ENCODE measurements at regions not wholly inside any gene's neighbourhood (a gene's known extent, or its start where the extent isn't known, plus 50 kb on each side); places are given as distances from the start of the nearest gene placed in this dataset.

DNA sequence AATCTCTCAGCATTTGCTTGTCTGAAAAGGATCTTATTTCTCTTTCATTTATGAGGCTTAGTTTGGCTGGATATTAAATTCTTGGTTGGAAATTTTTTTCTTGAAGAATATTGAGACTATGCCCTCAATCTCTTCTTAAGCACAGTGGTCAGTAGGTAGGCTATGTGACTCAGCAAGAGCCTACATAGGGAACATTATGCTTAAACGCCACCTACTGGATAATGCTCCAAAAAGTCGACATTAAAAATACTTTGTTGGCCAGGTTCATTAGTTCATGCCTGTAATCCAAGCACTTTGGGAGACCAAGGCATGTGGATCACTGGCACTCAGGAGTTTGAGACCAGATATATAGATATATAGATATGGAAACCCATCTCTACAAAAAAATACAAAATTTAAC lies 678.0 kb upstream of the USP24 start:
- POLR2A ChIA-PET = no interaction called here
- intact Hi-C loops (cut with micrococcal nuclease; ENCODE audit: unreplicated experiment) = no loop called here
- CTCF ChIA-PET (ENCODE audit: unreplicated experiment) = no interaction called here

DNA sequence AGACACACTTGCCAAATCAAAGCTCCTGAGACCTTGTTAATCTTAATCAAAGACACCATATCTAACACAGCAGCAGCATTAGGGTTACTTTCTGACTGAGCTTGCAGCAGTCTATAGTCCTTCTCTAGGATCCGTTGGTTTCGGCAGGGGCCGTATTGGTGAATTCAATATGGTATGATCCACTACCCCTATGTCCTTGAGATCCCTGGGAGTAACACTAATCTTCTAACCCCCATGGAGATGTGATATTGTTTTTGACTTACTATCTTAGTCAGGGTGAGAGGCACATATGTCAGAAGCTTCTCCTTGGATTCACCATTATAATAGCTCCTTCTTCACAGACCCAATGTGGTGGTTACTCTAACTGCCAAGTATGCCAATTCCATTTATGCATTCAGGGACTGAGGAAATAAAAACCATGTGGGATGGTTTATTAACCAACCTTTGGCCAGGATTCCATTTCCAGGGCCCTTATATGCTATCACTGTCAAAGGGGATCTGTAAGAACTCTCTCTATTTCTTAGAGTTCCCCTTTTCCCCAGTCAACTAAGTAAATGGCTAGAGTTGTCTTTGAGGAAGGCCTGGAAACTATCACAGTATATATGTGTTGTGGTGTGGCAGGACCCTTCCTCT lies 673.6 kb upstream of the USP24 start:
- no peak overlapping the region for H3K4me3 ChIP-seq (ENCODE audit: low read depth, low read length, poor library complexity, severe bottlenecking)
- POLR2A ChIA-PET = no interaction called here
- no peaks in the 10 kb centered on the region for H3K9me3 ChIP-seq (ENCODE audit: low read length)
- H3K36me3 ChIP-seq (ENCODE audit: insufficient read depth, low read length) = no peaks in the 10 kb centered on the region
- H3K9me2 ChIP-seq (ENCODE audit: insufficient read depth, low read length) = no peaks in the 10 kb centered on the region
- no peaks in the 10 kb centered on the region for H4K20me1 ChIP-seq (ENCODE audit: insufficient read depth, low read length)
- H3K4me1 ChIP-seq (ENCODE audit: insufficient read depth, low read length, poor library complexity, severe bottlenecking) = no peaks in the 10 kb centered on the region
- no peak overlapping the region for H3K4me2 ChIP-seq (ENCODE audit: low read length)
- no peak overlapping the region for H2AFZ ChIP-seq (ENCODE audit: low read length)
- no peak overlapping the region for H3K27ac ChIP-seq (ENCODE audit: low read depth, low read length, poor library complexity, severe bottlenecking)
- no peaks in the 10 kb centered on the region for H3K79me2 ChIP-seq (ENCODE audit: insufficient read depth, low read depth, low read length)
- intact Hi-C loops (cut with micrococcal nuclease; ENCODE audit: unreplicated experiment) = no loop called here
- no peak for TF ChIP-seq EZH2phosphoT487 (IDR thresholded peaks at IDR 0.05; ENCODE audit: borderline replicate concordance, low read depth, low read length)
- TF ChIP-seq, protein P1, sequence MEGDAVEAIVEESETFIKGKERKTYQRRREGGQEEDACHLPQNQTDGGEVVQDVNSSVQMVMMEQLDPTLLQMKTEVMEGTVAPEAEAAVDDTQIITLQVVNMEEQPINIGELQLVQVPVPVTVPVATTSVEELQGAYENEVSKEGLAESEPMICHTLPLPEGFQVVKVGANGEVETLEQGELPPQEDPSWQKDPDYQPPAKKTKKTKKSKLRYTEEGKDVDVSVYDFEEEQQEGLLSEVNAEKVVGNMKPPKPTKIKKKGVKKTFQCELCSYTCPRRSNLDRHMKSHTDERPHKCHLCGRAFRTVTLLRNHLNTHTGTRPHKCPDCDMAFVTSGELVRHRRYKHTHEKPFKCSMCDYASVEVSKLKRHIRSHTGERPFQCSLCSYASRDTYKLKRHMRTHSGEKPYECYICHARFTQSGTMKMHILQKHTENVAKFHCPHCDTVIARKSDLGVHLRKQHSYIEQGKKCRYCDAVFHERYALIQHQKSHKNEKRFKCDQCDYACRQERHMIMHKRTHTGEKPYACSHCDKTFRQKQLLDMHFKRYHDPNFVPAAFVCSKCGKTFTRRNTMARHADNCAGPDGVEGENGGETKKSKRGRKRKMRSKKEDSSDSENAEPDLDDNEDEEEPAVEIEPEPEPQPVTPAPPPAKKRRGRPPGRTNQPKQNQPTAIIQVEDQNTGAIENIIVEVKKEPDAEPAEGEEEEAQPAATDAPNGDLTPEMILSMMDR (conservative IDR thresholded peaks at IDR 0.05; ENCODE audit: low read length) = no peak
- BruUV-seq (replicated peaks) = no TSS peak
- CTCF ChIA-PET (ENCODE audit: unreplicated experiment) = no interaction called here
- no peak for DNase-seq (ENCODE audit: low spot score)

More for the DNA sequence above, 678.0 kb upstream of the USP24 start:
- Histone ChIP-seq H3K4me3 (ENCODE audit: low read depth, low read length, poor library complexity, severe bottlenecking) (no peak overlapping the region), H3K79me2 (ENCODE audit: insufficient read depth, low read depth, low read length) (no peaks in the 10 kb centered on the region), H3K4me2 (ENCODE audit: low read length) (no peak overlapping the region), H3K4me1 (ENCODE audit: insufficient read depth, low read length, poor library complexity, severe bottlenecking) (no peaks in the 10 kb centered on the region), H3K9me2 (ENCODE audit: insufficient read depth, low read length) (no peaks in the 10 kb centered on the region), H2AFZ (ENCODE audit: low read length) (no peak overlapping the region), H3K27ac (ENCODE audit: low read depth, low read length, poor library complexity, severe bottlenecking) (no peak overlapping the region), H3K9me3 (ENCODE audit: low read length) (no peaks in the 10 kb centered on the region), H3K36me3 (ENCODE audit: insufficient read depth, low read length) (no peaks in the 10 kb centered on the region), H4K20me1 (ENCODE audit: insufficient read depth, low read length) (no peaks in the 10 kb centered on the region)
- peak; percentile 12 for DNase-seq (ENCODE audit: low spot score)
- BruUV-seq (replicated peaks) = no TSS peak
- TF ChIP-seq, protein P1 (conservative IDR thresholded peaks at IDR 0.05; ENCODE audit: low read length) = peak; percentile 71
- TF ChIP-seq EZH2phosphoT487 (IDR thresholded peaks at IDR 0.05; ENCODE audit: borderline replicate concordance, low read depth, low read length) = no peak

DNA sequence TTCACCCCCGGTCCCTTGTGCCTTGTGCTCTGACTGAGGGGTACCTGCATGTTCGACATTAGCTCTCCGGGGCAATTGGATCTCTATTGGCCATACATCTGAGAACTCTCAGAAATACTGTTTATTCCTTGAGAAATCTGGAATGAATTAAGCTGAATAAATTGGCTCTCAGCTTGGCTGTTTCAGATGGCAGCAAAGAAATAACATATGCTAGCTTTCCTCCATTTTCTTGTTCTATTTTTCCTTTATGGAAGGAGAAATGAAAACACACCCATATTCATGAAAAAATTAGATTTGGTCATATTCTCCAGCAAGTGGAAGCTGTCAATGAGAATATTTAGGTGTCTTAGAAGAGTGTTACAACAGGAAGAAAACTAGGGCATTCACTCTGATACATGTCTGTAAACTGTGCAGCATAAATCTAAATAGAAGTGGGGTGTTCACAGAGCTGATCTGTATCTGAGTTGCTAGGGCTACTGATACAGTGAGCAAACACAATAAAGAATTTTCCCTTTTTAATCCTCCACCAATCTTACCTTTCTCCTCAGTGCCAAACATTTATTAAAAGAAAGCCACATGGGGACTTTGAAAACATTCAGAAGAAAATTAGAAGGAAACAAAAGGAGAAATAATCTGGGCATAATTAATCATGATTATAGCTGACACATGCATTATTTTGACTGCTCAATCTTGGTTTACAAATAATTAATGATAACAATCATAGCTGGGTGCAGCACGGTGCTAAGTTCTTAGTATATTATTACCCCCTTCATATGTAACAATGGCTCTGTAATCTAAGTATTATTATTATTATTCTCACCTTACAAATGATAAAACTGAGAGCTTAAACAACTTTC lies 671.9 kb upstream of the USP24 start:
- Histone ChIP-seq H3K9me2 (ENCODE audit: insufficient read depth, low read length) (no peaks in the 10 kb centered on the region), H3K36me3 (ENCODE audit: insufficient read depth, low read length) (no peaks in the 10 kb centered on the region), H3K27ac (ENCODE audit: low read depth, low read length, poor library complexity, severe bottlenecking) (no peak overlapping the region), H4K20me1 (ENCODE audit: insufficient read depth, low read length) (no peaks in the 10 kb centered on the region), H3K4me3 (ENCODE audit: low read depth, low read length, poor library complexity, severe bottlenecking) (no peak overlapping the region), H3K79me2 (ENCODE audit: insufficient read depth, low read depth, low read length) (no peaks in the 10 kb centered on the region), H3K4me2 (ENCODE audit: low read length) (no peak overlapping the region), H3K4me1 (ENCODE audit: insufficient read depth, low read length, poor library complexity, severe bottlenecking) (no peaks in the 10 kb centered on the region), H2AFZ (ENCODE audit: low read length) (no peak overlapping the region), H3K9me3 (ENCODE audit: low read length) (no peaks in the 10 kb centered on the region)
- TF ChIP-seq, protein P1 (conservative IDR thresholded peaks at IDR 0.05; ENCODE audit: low read length) = no peak
- no peak for TF ChIP-seq EZH2phosphoT487 (IDR thresholded peaks at IDR 0.05; ENCODE audit: borderline replicate concordance, low read depth, low read length)
- no peak for DNase-seq (ENCODE audit: low spot score)
- no TSS peak for BruUV-seq (replicated peaks)
- POLR2A ChIA-PET = interaction anchor here (1.3 kb wide), 1 partner anchor 20 kb away, joined by 3 read pairs; no protein-coding TSS in a partner anchor
- intact Hi-C loops (cut with micrococcal nuclease; ENCODE audit: unreplicated experiment) = no loop called here
- CTCF ChIA-PET (ENCODE audit: unreplicated experiment) = no interaction called here
